ENCODE measurements at regions not wholly inside any gene's neighbourhood (a gene's known extent, or its start where the extent isn't known, plus 50 kb on each side); places are given as distances from the start of the nearest gene placed in this dataset.

GRCh38 chr2:129887688-129888266, 91.7 kb upstream of the RAB6C start:
- no peak for ATAC-seq
- H3K9me3 Mint-ChIP-seq, result peaks cover 4% of the 10 kb centered on the region; the same call in 1 of the 2 replicates
- H3K27me3 Mint-ChIP-seq (ENCODE audit: low read depth), result no peaks in the 10 kb centered on the region; the same call in 1 of the 2 replicates
- no peak for TF ChIP-seq SOX15 (CRISPR knock-in tag; IDR thresholded peaks at IDR 0.05)
- TF ChIP-seq E2F5 (CRISPR knock-in tag; IDR thresholded peaks at IDR 0.05), result no peak
- TF ChIP-seq MYBL2 (CRISPR knock-in tag; IDR thresholded peaks at IDR 0.05), result no peak
- peaks cover 21% of the 10 kb centered on the region for H3K4me1 Mint-ChIP-seq
- CTCF ChIA-PET, result no interaction called here
- no peak overlapping the region for H3K4me3 Mint-ChIP-seq
- H3K36me3 Mint-ChIP-seq, result no peaks in the 10 kb centered on the region
- DNase-seq (ENCODE audit: low spot score), result no peak
- POLR2A ChIA-PET, result no interaction called here
- no peak overlapping the region for H3K27ac Mint-ChIP-seq

GRCh38 chr2:129888461-129888860, 91.0 kb upstream of the RAB6C start:
- Mint-ChIP-seq H3K9me3 (peaks cover 4% of the 10 kb centered on the region; the same call in 1 of the 2 replicates), H3K36me3 (no peaks in the 10 kb centered on the region)

More at GRCh38 chr2:129888461-129888860, 91.0 kb upstream of the RAB6C start:
- no peaks in the 10 kb centered on the region; the same call in 1 of the 2 replicates for H3K27me3 Mint-ChIP-seq (ENCODE audit: low read depth)
- POLR2A ChIA-PET, result no interaction called here
- CTCF ChIA-PET, result no interaction called here
- ATAC-seq (no peak), DNase-seq (ENCODE audit: low spot score) (no peak)
- no peak overlapping the region for H3K27ac Mint-ChIP-seq
- peaks cover 21% of the 10 kb centered on the region for H3K4me1 Mint-ChIP-seq
- H3K4me3 Mint-ChIP-seq, result no peak overlapping the region
- TF ChIP-seq ZNF317 (CRISPR knock-in tag; IDR thresholded peaks at IDR 0.05; ENCODE audit: borderline replicate concordance, low read depth) (no peak), STAT6 (CRISPR knock-in tag; conservative IDR thresholded peaks at IDR 0.05; ENCODE audit: low read depth) (no peak), USF1 (CRISPR knock-in tag; IDR thresholded peaks at IDR 0.05) (no peak), AFF4 (CRISPR knock-in tag; IDR thresholded peaks at IDR 0.05; ENCODE audit: borderline replicate concordance) (no peak), ETV6 (CRISPR knock-in tag; IDR thresholded peaks at IDR 0.05) (no peak), SP1 (CRISPR knock-in tag; conservative IDR thresholded peaks at IDR 0.05) (no peak), ZNF219 (CRISPR knock-in tag; IDR thresholded peaks at IDR 0.05; ENCODE audit: borderline replicate concordance) (no peak), ZNF121 (CRISPR knock-in tag; IDR thresholded peaks at IDR 0.05) (no peak), ESRRA (CRISPR knock-in tag; IDR thresholded peaks at IDR 0.05; ENCODE audit: borderline replicate concordance) (no peak)
